NCI-H1092 (cell line): ENCODE measurements at regions not wholly inside any gene's neighbourhood (a gene's known extent, or its start where the extent isn't known, plus 50 kb on each side); places are given as distances from the start of the nearest gene placed in this dataset.

Experiments
- DNase-seq: peaks from one replicate; lab custom pipeline; 2025; lab: John Stamatoyannopoulos, UW

GRCh38 chr20:17109307-17109706, 117.5 kb upstream of the PCSK2 start:
- peak; percentile 86 for DNase-seq

GRCh38 chr20:17128206-17128605, 98.6 kb upstream of the PCSK2 start:
- no peak for DNase-seq

GRCh38 chr20:17129089-17129488, 97.8 kb upstream of the PCSK2 start:
- no peak for DNase-seq

GRCh38 chr20:17137692-17138091, 89.1 kb upstream of the PCSK2 start:
- no peak for DNase-seq

GRCh38 chr20:17138237-17138636, 88.6 kb upstream of the PCSK2 start:
- DNase-seq: no peak

GRCh38 chr20:17140894-17141293, 85.9 kb upstream of the PCSK2 start:
- DNase-seq: no peak

GRCh38 chr20:17141568-17141967, 85.3 kb upstream of the PCSK2 start:
- no peak for DNase-seq

- no peak for DNase-seq
Observed at GRCh38 chr20:17142666-17143065, 84.2 kb upstream of the PCSK2 start.

GRCh38 chr20:17150858-17151257, 76.0 kb upstream of the PCSK2 start:
- no peak for DNase-seq

GRCh38 chr20:17155401-17155800, 71.4 kb upstream of the PCSK2 start:
- DNase-seq: no peak

GRCh38 chr20:17158701-17159100, 68.1 kb upstream of the PCSK2 start:
- DNase-seq: no peak

GRCh38 chr20:17161673-17162481, 65.0 kb upstream of the PCSK2 start:
- no peak for DNase-seq

- no peak for DNase-seq
Observed at GRCh38 chr20:17168026-17168612, 58.7 kb upstream of the PCSK2 start.

GRCh38 chr20:17169585-17170136, 57.2 kb upstream of the PCSK2 start:
- DNase-seq: peak; percentile 90

GRCh38 chr20:17171746-17172280, 55.0 kb upstream of the PCSK2 start:
- DNase-seq: no peak

GRCh38 chr20:17172836-17173516, 53.9 kb upstream of the PCSK2 start:
- no peak for DNase-seq
